Esophagus muscularis mucosa (tissue), 4 donors: ENCODE measurements at regions not wholly inside any gene's neighbourhood (a gene's known extent, or its start where the extent isn't known, plus 50 kb on each side); places are given as distances from the start of the nearest gene placed in this dataset.

Experiments used
- CTCF ChIP-seq, 3 experiments: fragments of 200-600 bp in 2 of 3; fragments of 450-650 bp in 1 of 3; sonication (generic) in 2 of 3; IDR thresholded peaks; one replicate each; pipeline ENCODE4 v1.5.1; 2017 to 2019; ENCODE audit warnings: antibody characterized with exemption in 3 of 3, mild to moderate bottlenecking in 2 of 3, moderate library complexity in 1 of 3
- EP300 ChIP-seq: sonication (generic); formaldehyde crosslinking; IDR thresholded peaks from one replicate; pipeline ENCODE4 v1.6.1; 2017; ENCODE audit warnings: antibody characterized with exemption
- POLR2A ChIP-seq: fragments of 450-650 bp; IDR thresholded peaks from one replicate; pipeline ENCODE4 v1.6.1; 2017; ENCODE audit warnings: antibody characterized with exemption, moderate library complexity, mild to moderate bottlenecking, low read depth
- POLR2AphosphoS5 ChIP-seq, 2 donors: sonication (generic); formaldehyde crosslinking; IDR thresholded peaks; one replicate each; pipeline ENCODE4 v1.6.1; 2017; ENCODE audit warnings: antibody characterized with exemption in 2 of 2

- no peak for TF ChIP-seq CTCF (IDR thresholded peaks at IDR 0.05)
- no peak for TF ChIP-seq POLR2A
- no peak for TF ChIP-seq EP300
- TF ChIP-seq POLR2AphosphoS5 (IDR thresholded peaks at IDR 0.05), result no peak
Measured at GRCh38 chr18:67973916-67974315, 457.4 kb upstream of the DSEL start.
